Activated CD4-positive, alpha-beta T cell treated with anti-CD3 and anti-CD28 coated beads, Interleukin-2, amount 10 ng/mL, durations not matched to agents 7 days and 5 days (primary cell): ENCODE measurements at regions not wholly inside any gene's neighbourhood (a gene's known extent, or its start where the extent isn't known, plus 50 kb on each side); places are given as distances from the start of the nearest gene placed in this dataset.

Source experiments
- CTCF ChIA-PET: fragments of 350-600 bp; sonication (Branson Sonifier 250); formaldehyde crosslinking; loops from one replicate; lab custom pipeline; 2021; ENCODE audit warnings: antibody characterized with exemption; lab: Charles Lee
- POLR2A ChIA-PET: fragments of 350-600 bp; sonication (Branson Sonifier 250); formaldehyde crosslinking; loops from one replicate; lab custom pipeline; 2021; ENCODE audit warnings: antibody characterized with exemption; lab: Charles Lee
- DNase-seq: peaks from one replicate; pipeline ENCODE4 v3.0.0-alpha.2; 2020
- H3K27ac Mint-ChIP-seq: one replicate; pipeline ENCODE4 v1.8.0; 2021; ENCODE audit warnings: mild to moderate bottlenecking, moderate library complexity, mixed read lengths
- H3K27me3 Mint-ChIP-seq: one replicate; pipeline ENCODE4 v1.8.0; 2021; ENCODE audit warnings: mixed read lengths
- H3K36me3 Mint-ChIP-seq: one replicate; pipeline ENCODE4 v1.8.0; 2021; ENCODE audit warnings: low read depth, mixed read lengths
- H3K4me1 Mint-ChIP-seq: one replicate; pipeline ENCODE4 v1.8.0; 2021; ENCODE audit warnings: mixed read lengths
- H3K4me3 Mint-ChIP-seq: one replicate; pipeline ENCODE4 v1.8.0; 2021; ENCODE audit warnings: mild to moderate bottlenecking, moderate library complexity, mixed read lengths
- H3K9me3 Mint-ChIP-seq: one replicate; pipeline ENCODE4 v1.8.0; 2021; ENCODE audit warnings: mixed read lengths

- Mint-ChIP-seq H3K4me3 (no peak overlapping the region), H3K4me1 (no peaks in the 10 kb centered on the region), H3K27ac (no peak overlapping the region), H3K36me3 (no peaks in the 10 kb centered on the region), H3K9me3 (no peaks in the 10 kb centered on the region), H3K27me3 (no peaks in the 10 kb centered on the region)
- no peak for DNase-seq
- POLR2A ChIA-PET: interaction anchor here (0.7 kb wide), 1 partner anchor 286 kb away, joined by 4 read pairs; no protein-coding TSS in a partner anchor
- CTCF ChIA-PET: no interaction called here
Observed at GRCh38 chr2:236758406-236758805, 188.8 kb downstream of the ACKR3 start.

DNA sequence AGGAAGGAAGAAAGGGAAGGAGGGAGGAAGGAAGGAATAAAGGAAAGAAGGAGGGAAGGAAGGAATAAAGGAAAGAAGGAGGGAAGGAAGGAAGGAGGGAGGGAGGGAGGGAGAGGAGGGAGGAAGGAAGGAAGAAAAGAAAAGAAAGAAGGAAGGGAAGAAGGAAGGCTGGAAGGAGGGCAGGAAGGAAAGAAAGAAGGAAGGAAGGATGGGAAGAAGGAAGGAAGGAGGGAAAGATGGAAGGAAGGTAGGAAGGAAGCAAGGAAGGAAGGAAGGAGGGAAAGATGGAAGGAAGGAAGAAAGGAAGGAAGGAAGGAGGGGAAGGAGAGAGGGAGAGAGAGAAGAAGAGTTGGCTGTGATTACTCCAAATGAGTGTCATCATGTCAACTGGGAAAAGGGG, 190.6 kb downstream of the ACKR3 start:
- Mint-ChIP-seq H3K4me1 (no peaks in the 10 kb centered on the region), H3K4me3 (no peak overlapping the region), H3K27ac (no peak overlapping the region), H3K27me3 (peaks cover 2% of the 10 kb centered on the region), H3K9me3 (no peaks in the 10 kb centered on the region), H3K36me3 (no peaks in the 10 kb centered on the region)
- no peak for DNase-seq
- POLR2A ChIA-PET: no interaction called here
- CTCF ChIA-PET: no interaction called here

GRCh38 chr2:236761358-236761757, 191.7 kb downstream of the ACKR3 start:
- Mint-ChIP-seq H3K36me3 (no peaks in the 10 kb centered on the region), H3K27me3 (peaks cover 2% of the 10 kb centered on the region), H3K27ac (no peak overlapping the region), H3K4me3 (no peak overlapping the region), H3K4me1 (no peaks in the 10 kb centered on the region), H3K9me3 (no peaks in the 10 kb centered on the region)
- CTCF ChIA-PET: no interaction called here
- POLR2A ChIA-PET: no interaction called here
- DNase-seq: no peak

DNA sequence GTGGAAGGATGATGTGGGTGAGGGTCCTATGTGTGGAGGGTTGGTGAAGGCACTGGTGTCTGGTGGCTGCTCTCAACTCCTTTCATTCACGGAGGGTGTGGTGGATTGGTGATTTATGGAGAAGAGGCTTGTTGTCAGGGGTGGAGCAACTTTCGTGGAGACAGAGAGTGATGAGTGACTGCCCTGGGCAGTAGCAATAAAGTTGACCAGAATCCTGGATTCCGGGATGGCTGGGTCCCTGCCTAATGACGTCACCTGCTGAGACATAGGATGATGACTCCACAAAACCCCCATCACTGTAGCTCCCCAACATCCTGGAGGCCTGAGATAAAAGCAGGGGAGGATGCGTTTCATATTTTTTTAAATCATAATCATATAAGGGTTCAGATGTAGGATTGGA, 193.0 kb downstream of the ACKR3 start:
- no peak for DNase-seq
- Mint-ChIP-seq H3K27ac (no peak overlapping the region), H3K36me3 (no peaks in the 10 kb centered on the region), H3K9me3 (no peaks in the 10 kb centered on the region), H3K4me3 (no peak overlapping the region), H3K4me1 (no peaks in the 10 kb centered on the region), H3K27me3 (peaks cover 5% of the 10 kb centered on the region)
- ChIA-PET POLR2A (no interaction called here), CTCF (no interaction called here)

DNA sequence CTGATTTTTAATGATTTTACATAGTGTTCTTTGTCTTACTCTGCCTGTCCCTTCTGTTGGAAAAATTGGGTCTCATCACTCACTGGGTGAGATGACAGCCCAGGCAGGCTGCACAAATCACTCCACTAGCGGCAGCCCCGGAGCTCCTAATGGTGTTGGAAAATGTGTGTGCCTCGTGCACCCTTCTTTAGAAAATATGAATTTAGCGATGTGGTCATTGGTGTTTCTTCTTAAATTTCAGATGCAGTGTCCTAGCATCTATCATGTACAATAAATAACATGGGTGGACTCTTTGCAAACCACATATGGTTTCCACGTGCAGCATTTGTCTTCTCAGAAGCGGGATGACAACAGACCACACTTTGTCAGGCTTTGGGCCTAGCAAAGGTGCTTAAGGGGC, 194.2 kb downstream of the ACKR3 start:
- Mint-ChIP-seq H3K9me3 (no peaks in the 10 kb centered on the region), H3K4me1 (no peaks in the 10 kb centered on the region), H3K4me3 (no peak overlapping the region), H3K27ac (no peak overlapping the region), H3K36me3 (no peaks in the 10 kb centered on the region), H3K27me3 (peaks cover 5% of the 10 kb centered on the region)
- ChIA-PET CTCF (no interaction called here), POLR2A (no interaction called here)
- DNase-seq: no peak

GRCh38 chr2:236764716-236765115, 195.1 kb downstream of the ACKR3 start:
- ChIA-PET POLR2A (no interaction called here), CTCF (no interaction called here)
- Mint-ChIP-seq H3K9me3 (no peaks in the 10 kb centered on the region), H3K36me3 (no peaks in the 10 kb centered on the region), H3K27me3 (peaks cover 5% of the 10 kb centered on the region), H3K4me3 (no peak overlapping the region), H3K27ac (no peak overlapping the region), H3K4me1 (no peaks in the 10 kb centered on the region)
- no peak for DNase-seq

GRCh38 chr2:236765478-236765877, 195.9 kb downstream of the ACKR3 start:
- H3K9me3 Mint-ChIP-seq: no peaks in the 10 kb centered on the region
- ChIA-PET POLR2A (no interaction called here), CTCF (no interaction called here)
- H3K27ac Mint-ChIP-seq: no peak overlapping the region
- H3K36me3 Mint-ChIP-seq: no peaks in the 10 kb centered on the region
- H3K27me3 Mint-ChIP-seq: peaks cover 5% of the 10 kb centered on the region
- no peak for DNase-seq
- H3K4me1 Mint-ChIP-seq: no peaks in the 10 kb centered on the region
- H3K4me3 Mint-ChIP-seq: no peak overlapping the region

DNA sequence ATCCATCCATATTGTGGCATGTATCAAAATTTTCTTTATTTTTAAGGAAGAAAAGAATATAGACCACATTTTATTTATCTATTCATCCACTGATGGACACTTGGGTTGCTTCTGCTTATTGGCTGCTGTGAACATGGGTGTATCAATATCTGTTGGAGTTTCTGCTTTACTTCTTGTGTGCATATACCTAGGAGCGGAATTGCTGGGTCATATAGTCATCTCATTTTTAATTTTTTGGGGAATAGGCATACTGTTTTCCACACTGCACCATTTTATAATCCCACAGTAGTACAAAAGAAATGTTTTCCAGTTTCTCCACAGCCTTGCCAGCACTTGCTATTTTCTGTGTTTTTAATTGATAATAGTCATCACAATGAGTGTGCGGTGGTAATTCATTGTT, 197.2 kb downstream of the ACKR3 start:
- CTCF ChIA-PET: no interaction called here
- Mint-ChIP-seq H3K4me1 (no peaks in the 10 kb centered on the region), H3K4me3 (no peak overlapping the region), H3K36me3 (no peaks in the 10 kb centered on the region), H3K27me3 (peaks cover 5% of the 10 kb centered on the region), H3K27ac (no peak overlapping the region), H3K9me3 (no peaks in the 10 kb centered on the region)
- no peak for DNase-seq
- POLR2A ChIA-PET: no interaction called here

DNA sequence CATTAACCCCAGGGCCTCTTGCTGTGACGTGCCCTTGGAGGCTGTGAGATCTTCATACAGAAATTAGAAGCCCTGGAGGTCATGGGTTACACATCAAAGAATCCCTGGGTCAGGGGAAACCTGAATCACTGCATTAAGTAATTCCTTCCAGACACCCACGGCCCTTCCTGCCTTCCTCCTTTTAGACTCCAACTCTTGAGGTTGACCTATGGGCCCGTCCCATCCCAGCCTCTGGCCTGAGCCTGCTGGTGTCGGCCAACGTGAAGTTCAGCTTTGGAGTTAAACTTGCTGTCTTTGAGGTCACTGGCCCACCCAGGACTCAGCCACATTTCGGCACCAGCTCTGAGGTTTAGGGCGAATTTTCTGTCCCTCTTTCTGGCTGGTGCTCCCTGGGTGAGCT, 198.3 kb downstream of the ACKR3 start:
- H3K4me3 Mint-ChIP-seq: no peak overlapping the region
- H3K36me3 Mint-ChIP-seq: no peaks in the 10 kb centered on the region
- ChIA-PET CTCF (no interaction called here), POLR2A (no interaction called here)
- H3K4me1 Mint-ChIP-seq: no peaks in the 10 kb centered on the region
- peaks cover 5% of the 10 kb centered on the region for H3K27me3 Mint-ChIP-seq
- no peaks in the 10 kb centered on the region for H3K9me3 Mint-ChIP-seq
- no peak for DNase-seq
- no peak overlapping the region for H3K27ac Mint-ChIP-seq

DNA sequence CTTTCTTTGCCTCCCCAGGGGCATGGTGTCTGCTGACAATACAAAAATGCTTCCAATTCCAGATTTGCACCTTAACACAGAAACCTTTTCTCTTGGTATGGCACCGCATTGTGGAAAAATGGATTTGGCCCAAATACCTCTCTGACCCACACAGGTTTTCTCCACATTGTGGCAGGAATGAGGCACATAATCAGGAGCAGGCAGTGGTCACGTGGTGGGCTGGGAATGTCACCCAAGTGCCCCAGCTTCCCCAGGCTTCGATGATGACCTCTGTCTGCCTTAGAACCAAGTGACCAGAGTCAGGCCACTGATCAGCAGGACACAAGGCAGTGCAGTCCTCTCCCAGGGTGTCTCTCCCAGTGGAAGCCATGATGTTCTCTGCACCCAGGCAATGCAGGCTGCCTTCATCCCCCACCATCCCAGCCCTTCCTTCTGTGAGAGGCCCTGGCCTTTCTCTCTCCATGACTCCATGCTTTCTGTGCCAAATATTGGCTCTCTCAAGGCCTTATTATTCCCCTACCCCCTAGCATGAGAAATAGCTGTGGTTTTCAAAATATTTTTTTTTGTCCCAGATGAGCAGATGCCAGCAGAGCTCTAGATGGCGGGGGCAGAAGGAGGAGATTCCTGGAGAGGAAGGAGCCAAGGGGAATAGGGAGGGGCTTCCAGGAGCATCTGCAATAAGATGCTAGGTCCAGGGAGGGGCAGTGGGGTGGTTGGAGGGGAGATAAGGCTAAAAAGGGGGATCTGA, 198.9 kb downstream of the ACKR3 start:
- CTCF ChIA-PET: no interaction called here
- Mint-ChIP-seq H3K9me3 (no peaks in the 10 kb centered on the region), H3K36me3 (no peaks in the 10 kb centered on the region), H3K27me3 (peaks cover 5% of the 10 kb centered on the region), H3K4me3 (no peak overlapping the region), H3K4me1 (no peaks in the 10 kb centered on the region), H3K27ac (no peak overlapping the region)
- no peak for DNase-seq
- POLR2A ChIA-PET: no interaction called here

DNA sequence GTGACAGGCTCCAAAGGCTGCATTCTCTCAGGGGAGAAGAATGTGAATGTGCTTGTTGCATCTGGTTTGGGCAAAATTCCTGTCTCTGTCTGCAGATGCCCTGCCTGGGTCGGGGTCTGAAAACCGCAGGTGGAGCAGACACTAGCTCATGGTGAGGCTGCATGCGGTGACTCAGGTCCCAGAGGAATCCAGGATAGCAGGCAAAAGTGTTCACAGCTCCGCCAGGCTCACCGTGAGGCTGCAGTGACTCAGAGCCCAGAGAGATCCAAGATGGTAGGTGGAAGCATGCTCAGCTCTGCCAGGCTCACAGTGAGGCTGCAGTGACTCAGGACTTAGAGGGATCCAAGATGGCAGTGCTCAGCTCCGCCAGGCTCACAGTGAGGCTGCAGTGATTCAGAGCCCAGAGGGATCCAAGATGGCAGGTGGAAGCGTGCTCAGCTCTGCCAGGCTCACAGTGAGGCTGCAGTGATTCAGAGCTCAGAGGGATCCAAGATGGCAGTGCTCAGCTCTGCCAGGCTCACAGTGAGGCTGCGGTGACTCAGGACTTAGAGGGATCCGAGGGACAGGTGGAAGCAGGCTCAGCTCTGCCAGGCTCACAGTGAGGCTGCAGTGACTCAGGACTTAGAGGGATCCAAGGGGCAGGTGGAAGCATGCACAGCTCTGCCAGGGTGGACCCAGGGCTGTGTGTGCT, 200.5 kb downstream of the ACKR3 start:
- DNase-seq: no peak
- no peak overlapping the region for H3K4me3 Mint-ChIP-seq
- ChIA-PET CTCF (no interaction called here), POLR2A (no interaction called here)
- no peaks in the 10 kb centered on the region for H3K4me1 Mint-ChIP-seq
- no peaks in the 10 kb centered on the region for H3K36me3 Mint-ChIP-seq
- no peaks in the 10 kb centered on the region for H3K9me3 Mint-ChIP-seq
- H3K27me3 Mint-ChIP-seq: peaks cover 2% of the 10 kb centered on the region
- H3K27ac Mint-ChIP-seq: no peak overlapping the region

GRCh38 chr2:236772220-236772837, 202.7 kb downstream of the ACKR3 start:
- ChIA-PET CTCF (no interaction called here), POLR2A (no interaction called here)
- DNase-seq: no peak
- Mint-ChIP-seq H3K9me3 (no peaks in the 10 kb centered on the region), H3K27ac (no peak overlapping the region), H3K4me1 (no peaks in the 10 kb centered on the region), H3K27me3 (no peaks in the 10 kb centered on the region), H3K36me3 (no peaks in the 10 kb centered on the region), H3K4me3 (no peak overlapping the region)

GRCh38 chr2:236773206-236773605, 203.6 kb downstream of the ACKR3 start:
- H3K27me3 Mint-ChIP-seq: no peaks in the 10 kb centered on the region
- no peaks in the 10 kb centered on the region for H3K4me1 Mint-ChIP-seq
- H3K27ac Mint-ChIP-seq: no peak overlapping the region
- no peak for DNase-seq
- no peaks in the 10 kb centered on the region for H3K9me3 Mint-ChIP-seq
- H3K4me3 Mint-ChIP-seq: no peak overlapping the region
- POLR2A ChIA-PET: no interaction called here
- H3K36me3 Mint-ChIP-seq: no peaks in the 10 kb centered on the region
- CTCF ChIA-PET: no interaction called here
